K562 (cell line): ENCODE measurements at regions not wholly inside any gene's neighbourhood (a gene's known extent, or its start where the extent isn't known, plus 50 kb on each side); places are given as distances from the start of the nearest gene placed in this dataset.

Experiments used
- CHD2 ChIP-seq: IDR thresholded peaks from 2 replicates; pipeline ENCODE4 v1.6.1; 2011; ENCODE audit warnings: low read depth, low read length
- PHF8 ChIP-seq: fragments of 200-600 bp; sonication (generic); IDR thresholded peaks from 2 replicates; pipeline ENCODE4 v1.6.1; 2012; ENCODE audit warnings: mixed run types, mild to moderate bottlenecking, inconsistent platforms, low read length, moderate library complexity, borderline replicate concordance
- POLR3A ChIP-seq: IDR thresholded peaks from 2 replicates; pipeline ENCODE4 v1.6.1; 2011; ENCODE audit warnings: borderline replicate concordance, mild to moderate bottlenecking, moderate library complexity; ENCODE audit not compliant: insufficient read length, insufficient read depth; ENCODE audit errors: extremely low read depth
- RBBP5 ChIP-seq: fragments of 200-600 bp; sonication (generic); IDR thresholded peaks from 2 replicates; pipeline ENCODE4 v1.6.1; 2012; ENCODE audit warnings: borderline replicate concordance, mild to moderate bottlenecking, low read length, control low read depth, inconsistent platforms; ENCODE audit not compliant: insufficient read depth, poor library complexity, severe bottlenecking
- TF ChIP-seq, protein P1 (sequence below): sonication (generic); formaldehyde crosslinking; IDR thresholded peaks from 2 replicates; pipeline ENCODE4 v1.8.0; 2023; ENCODE audit warnings: mild to moderate bottlenecking, missing genetic modification reagents

DNA sequence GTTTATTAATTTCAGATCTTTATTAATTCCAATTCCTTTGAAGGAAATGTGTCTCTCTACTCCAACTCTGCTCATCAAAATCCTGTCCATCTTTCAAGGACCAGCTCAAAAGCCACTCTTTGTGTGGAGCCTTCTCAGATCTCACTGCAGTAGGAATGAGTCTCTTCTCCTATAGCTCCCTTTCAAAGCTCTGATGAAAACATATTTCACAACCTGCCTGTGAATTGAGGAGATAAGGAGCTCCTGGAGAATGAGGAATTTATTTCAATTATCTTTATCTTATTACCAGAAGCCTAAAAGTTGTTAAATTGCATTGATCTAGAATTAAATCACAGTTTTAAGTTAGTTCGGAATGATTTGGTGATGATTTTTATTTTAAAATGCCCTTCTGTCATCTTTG is 92.6 kb upstream of the TRPC3 start:
- TF ChIP-seq RBBP5 (no peak), POLR3A (no peak), CHD2 (no peak), PHF8 (no peak)
- TF ChIP-seq, protein P1, sequence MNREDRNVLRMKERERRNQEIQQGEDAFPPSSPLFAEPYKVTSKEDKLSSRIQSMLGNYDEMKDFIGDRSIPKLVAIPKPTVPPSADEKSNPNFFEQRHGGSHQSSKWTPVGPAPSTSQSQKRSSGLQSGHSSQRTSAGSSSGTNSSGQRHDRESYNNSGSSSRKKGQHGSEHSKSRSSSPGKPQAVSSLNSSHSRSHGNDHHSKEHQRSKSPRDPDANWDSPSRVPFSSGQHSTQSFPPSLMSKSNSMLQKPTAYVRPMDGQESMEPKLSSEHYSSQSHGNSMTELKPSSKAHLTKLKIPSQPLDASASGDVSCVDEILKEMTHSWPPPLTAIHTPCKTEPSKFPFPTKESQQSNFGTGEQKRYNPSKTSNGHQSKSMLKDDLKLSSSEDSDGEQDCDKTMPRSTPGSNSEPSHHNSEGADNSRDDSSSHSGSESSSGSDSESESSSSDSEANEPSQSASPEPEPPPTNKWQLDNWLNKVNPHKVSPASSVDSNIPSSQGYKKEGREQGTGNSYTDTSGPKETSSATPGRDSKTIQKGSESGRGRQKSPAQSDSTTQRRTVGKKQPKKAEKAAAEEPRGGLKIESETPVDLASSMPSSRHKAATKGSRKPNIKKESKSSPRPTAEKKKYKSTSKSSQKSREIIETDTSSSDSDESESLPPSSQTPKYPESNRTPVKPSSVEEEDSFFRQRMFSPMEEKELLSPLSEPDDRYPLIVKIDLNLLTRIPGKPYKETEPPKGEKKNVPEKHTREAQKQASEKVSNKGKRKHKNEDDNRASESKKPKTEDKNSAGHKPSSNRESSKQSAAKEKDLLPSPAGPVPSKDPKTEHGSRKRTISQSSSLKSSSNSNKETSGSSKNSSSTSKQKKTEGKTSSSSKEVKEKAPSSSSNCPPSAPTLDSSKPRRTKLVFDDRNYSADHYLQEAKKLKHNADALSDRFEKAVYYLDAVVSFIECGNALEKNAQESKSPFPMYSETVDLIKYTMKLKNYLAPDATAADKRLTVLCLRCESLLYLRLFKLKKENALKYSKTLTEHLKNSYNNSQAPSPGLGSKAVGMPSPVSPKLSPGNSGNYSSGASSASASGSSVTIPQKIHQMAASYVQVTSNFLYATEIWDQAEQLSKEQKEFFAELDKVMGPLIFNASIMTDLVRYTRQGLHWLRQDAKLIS (CRISPR knock-in tag) = no peak
